ELF-1 (cell line): ENCODE measurements at regions not wholly inside any gene's neighbourhood (a gene's known extent, or its start where the extent isn't known, plus 50 kb on each side); places are given as distances from the start of the nearest gene placed in this dataset.
"Not testable (repeated sequence)": the region's sequence is repeated elsewhere in the genome, so short reads cannot be mapped to it uniquely, and the experiment has no call there.

Experiments
- DNase-seq: peaks from one replicate; pipeline ENCODE4 v3.0.0-alpha.2; 2016; ENCODE audit warnings: low read depth, low spot score

- no peak for DNase-seq
These were observed 381.6 kb downstream of the GASK1B start for GRCh38 chr4:157791236-157791635.

GRCh38 chr4:157787618-157788017 lies 385.2 kb downstream of the GASK1B start:
- no peak for DNase-seq

GRCh38 chr4:157781361-157781760 lies 391.5 kb downstream of the GASK1B start:
- DNase-seq = no peak

- DNase-seq = no peak
These were observed 393.7 kb downstream of the GASK1B start for GRCh38 chr4:157779081-157779480.

GRCh38 chr4:157776930-157777528 lies 395.8 kb downstream of the GASK1B start:
- DNase-seq = no peak

GRCh38 chr4:157775971-157776370 lies 396.9 kb downstream of the GASK1B start:
- no peak for DNase-seq

GRCh38 chr4:157772907-157773306 lies 399.9 kb downstream of the GASK1B start:
- DNase-seq = no peak

- DNase-seq = no peak
These were observed 404.4 kb downstream of the GASK1B start for GRCh38 chr4:157768419-157768818.

GRCh38 chr4:157763490-157763889 lies 409.3 kb downstream of the GASK1B start:
- DNase-seq = no peak

GRCh38 chr4:157754410-157754809 lies 418.4 kb downstream of the GASK1B start:
- no peak for DNase-seq

- DNase-seq = no peak
These were observed 421.2 kb downstream of the GASK1B start for GRCh38 chr4:157751631-157752030.

GRCh38 chr4:157741642-157742041 lies 431.2 kb downstream of the GASK1B start:
- DNase-seq = no peak

GRCh38 chr4:157739242-157739641 lies 433.6 kb downstream of the GASK1B start:
- no peak for DNase-seq

- DNase-seq = no peak
These were observed 444.6 kb downstream of the GASK1B start for GRCh38 chr4:157728215-157728614.

- DNase-seq = no peak
These were observed 445.7 kb downstream of the GASK1B start for GRCh38 chr4:157727163-157727562.

GRCh38 chr4:157722146-157722545 lies 450.7 kb downstream of the GASK1B start:
- no peak for DNase-seq

GRCh38 chr4:157713342-157713741 lies 459.5 kb downstream of the GASK1B start:
- DNase-seq = no peak

GRCh38 chr4:157706155-157706554 lies 466.7 kb downstream of the GASK1B start:
- no peak for DNase-seq

GRCh38 chr4:157702831-157703230 lies 470.0 kb downstream of the GASK1B start:
- no peak for DNase-seq

- no peak for DNase-seq
These were observed 471.2 kb downstream of the GASK1B start for GRCh38 chr4:157701695-157701994.

GRCh38 chr4:157700898-157701694 lies 471.7 kb downstream of the GASK1B start:
- DNase-seq = no peak

- no peak for DNase-seq
These were observed 468.9 kb downstream of the GRIA2 start for GRCh38 chr4:157689476-157689875.

- no peak for DNase-seq
These were observed 467.4 kb downstream of the GRIA2 start for GRCh38 chr4:157687971-157688370.

GRCh38 chr4:157679326-157679725 lies 458.8 kb downstream of the GRIA2 start:
- DNase-seq = not testable (repeated sequence)
